H1 (cell line): ENCODE measurements at regions not wholly inside any gene's neighbourhood (a gene's known extent, or its start where the extent isn't known, plus 50 kb on each side); places are given as distances from the start of the nearest gene placed in this dataset.

Source experiments
- CEBPB ChIP-seq: IDR thresholded peaks from 2 replicates; pipeline ENCODE4 v1.6.1; 2012; ENCODE audit warnings: low read depth, low read length
- CREB1 ChIP-seq: IDR thresholded peaks from 2 replicates; pipeline ENCODE4 v1.6.1; 2012; ENCODE audit warnings: inconsistent platforms
- EP300 ChIP-seq, 2 experiments: IDR thresholded peaks; 1 replicate in 1 of 2; 2 replicates in 1 of 2; pipeline ENCODE4 v1.6.1; 2011 to 2012; ENCODE audit warnings: low read depth in 2 of 2, low read length in 2 of 2, mild to moderate bottlenecking in 2 of 2, borderline replicate concordance in 1 of 2, inconsistent platforms in 1 of 2, moderate library complexity in 1 of 2
- EZH2 ChIP-seq: fragments of 200-600 bp; sonication (generic); IDR thresholded peaks from 2 replicates; pipeline ENCODE4 v1.7.1; 2012; ENCODE audit warnings: low read depth, mild to moderate bottlenecking, moderate library complexity, low read length, inconsistent platforms; ENCODE audit not compliant: severe bottlenecking
- POLR2A ChIP-seq, 2 experiments: IDR thresholded peaks; 1 replicate in 1 of 2; 2 replicates in 1 of 2; pipeline ENCODE4 v1.6.1; 2011; ENCODE audit warnings: low read depth in 2 of 2, low read length in 2 of 2, mild to moderate bottlenecking in 2 of 2; ENCODE audit errors: control extremely low read depth in 1 of 2
- RXRA ChIP-seq: IDR thresholded peaks from 2 replicates; pipeline ENCODE4 v1.6.1; 2011; ENCODE audit warnings: low read depth, mild to moderate bottlenecking, low read length, moderate library complexity; ENCODE audit not compliant: insufficient read depth
- SIX5 ChIP-seq: IDR thresholded peaks from 2 replicates; pipeline ENCODE4 v1.6.1; 2011; ENCODE audit warnings: mild to moderate bottlenecking, low read depth, low read length
- SUZ12 ChIP-seq: fragments of 200-600 bp; sonication (generic); IDR thresholded peaks from 2 replicates; pipeline ENCODE4 v1.6.1; 2012; ENCODE audit warnings: mild to moderate bottlenecking, inconsistent platforms, low read length, moderate library complexity, mixed read lengths
- YY1 ChIP-seq: IDR thresholded peaks from 2 replicates; pipeline ENCODE4 v1.6.1; 2011; ENCODE audit warnings: low read depth, mild to moderate bottlenecking, low read length
- TF ChIP-seq, protein P1 (sequence below), 3 experiments: IDR thresholded peaks; 1 replicate in 2 of 3; 2 replicates in 1 of 3; pipeline versions ENCODE4 v1.5.1 to v1.6.1; 2011; ENCODE audit warnings: low read length in 3 of 3, mild to moderate bottlenecking in 3 of 3, inconsistent platforms in 2 of 3, low read depth in 1 of 3, moderate library complexity in 1 of 3; ENCODE audit not compliant: insufficient read depth in 1 of 3; ENCODE audit errors: control extremely low read depth in 1 of 3
- TF ChIP-seq, protein P2 (sequence below): IDR thresholded peaks from 2 replicates; pipeline ENCODE4 v1.6.1; 2012; ENCODE audit warnings: low read length, inconsistent platforms

DNA sequence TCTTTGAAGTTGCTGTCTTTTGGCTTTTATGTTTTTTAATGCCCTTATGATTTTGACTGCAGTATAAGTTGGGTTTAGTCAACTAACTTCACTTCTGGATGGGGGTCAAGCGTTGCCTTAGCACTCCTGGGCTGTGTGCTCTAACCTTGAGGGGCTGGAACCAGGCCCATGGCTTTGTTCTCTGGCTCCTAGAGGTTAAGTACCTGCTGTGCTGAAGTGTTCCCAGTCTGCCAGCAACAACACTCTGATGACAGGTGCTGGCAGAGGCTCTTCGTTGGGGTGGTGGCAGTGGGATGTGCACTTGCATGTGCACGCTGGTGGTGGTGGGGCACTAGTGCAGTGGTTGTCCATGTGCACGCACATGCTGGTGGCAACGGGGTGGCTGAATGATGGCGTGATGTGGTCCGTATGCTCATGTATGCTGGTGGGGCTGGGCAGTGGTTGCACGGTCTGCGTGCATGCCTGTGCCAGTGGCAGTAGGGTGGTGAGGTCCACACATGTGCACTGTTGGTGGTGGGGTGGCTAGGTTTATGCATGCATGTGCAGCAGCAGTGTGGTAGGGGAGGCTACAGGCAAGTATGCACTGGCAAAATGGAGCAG, 447.8 kb upstream of the GOT2 start:
- no peak for TF ChIP-seq POLR2A (IDR thresholded peaks at IDR 0.05; ENCODE audit: control extremely low read depth in 1 of 2, low read depth in 2 of 2, low read length in 2 of 2)
- TF ChIP-seq, protein P1, sequence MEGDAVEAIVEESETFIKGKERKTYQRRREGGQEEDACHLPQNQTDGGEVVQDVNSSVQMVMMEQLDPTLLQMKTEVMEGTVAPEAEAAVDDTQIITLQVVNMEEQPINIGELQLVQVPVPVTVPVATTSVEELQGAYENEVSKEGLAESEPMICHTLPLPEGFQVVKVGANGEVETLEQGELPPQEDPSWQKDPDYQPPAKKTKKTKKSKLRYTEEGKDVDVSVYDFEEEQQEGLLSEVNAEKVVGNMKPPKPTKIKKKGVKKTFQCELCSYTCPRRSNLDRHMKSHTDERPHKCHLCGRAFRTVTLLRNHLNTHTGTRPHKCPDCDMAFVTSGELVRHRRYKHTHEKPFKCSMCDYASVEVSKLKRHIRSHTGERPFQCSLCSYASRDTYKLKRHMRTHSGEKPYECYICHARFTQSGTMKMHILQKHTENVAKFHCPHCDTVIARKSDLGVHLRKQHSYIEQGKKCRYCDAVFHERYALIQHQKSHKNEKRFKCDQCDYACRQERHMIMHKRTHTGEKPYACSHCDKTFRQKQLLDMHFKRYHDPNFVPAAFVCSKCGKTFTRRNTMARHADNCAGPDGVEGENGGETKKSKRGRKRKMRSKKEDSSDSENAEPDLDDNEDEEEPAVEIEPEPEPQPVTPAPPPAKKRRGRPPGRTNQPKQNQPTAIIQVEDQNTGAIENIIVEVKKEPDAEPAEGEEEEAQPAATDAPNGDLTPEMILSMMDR (IDR thresholded peaks at IDR 0.05; ENCODE audit: control extremely low read depth in 1 of 3, insufficient read depth in 1 of 3, low read depth in 1 of 3, low read length in 3 of 3) = no peak
- TF ChIP-seq SUZ12 = no peak
- TF ChIP-seq CEBPB = no peak
- TF ChIP-seq CREB1 = no peak
- TF ChIP-seq, protein P2, sequence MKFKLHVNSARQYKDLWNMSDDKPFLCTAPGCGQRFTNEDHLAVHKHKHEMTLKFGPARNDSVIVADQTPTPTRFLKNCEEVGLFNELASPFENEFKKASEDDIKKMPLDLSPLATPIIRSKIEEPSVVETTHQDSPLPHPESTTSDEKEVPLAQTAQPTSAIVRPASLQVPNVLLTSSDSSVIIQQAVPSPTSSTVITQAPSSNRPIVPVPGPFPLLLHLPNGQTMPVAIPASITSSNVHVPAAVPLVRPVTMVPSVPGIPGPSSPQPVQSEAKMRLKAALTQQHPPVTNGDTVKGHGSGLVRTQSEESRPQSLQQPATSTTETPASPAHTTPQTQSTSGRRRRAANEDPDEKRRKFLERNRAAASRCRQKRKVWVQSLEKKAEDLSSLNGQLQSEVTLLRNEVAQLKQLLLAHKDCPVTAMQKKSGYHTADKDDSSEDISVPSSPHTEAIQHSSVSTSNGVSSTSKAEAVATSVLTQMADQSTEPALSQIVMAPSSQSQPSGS = no peak
- TF ChIP-seq EZH2 = no peak
- no peak for TF ChIP-seq EP300 (IDR thresholded peaks at IDR 0.05; ENCODE audit: borderline replicate concordance in 1 of 2, low read depth in 2 of 2, low read length in 2 of 2)
- no peak for TF ChIP-seq YY1
- TF ChIP-seq RXRA = no peak
- no peak for TF ChIP-seq SIX5
